IPS-18a (cell line): ENCODE measurements at regions not wholly inside any gene's neighbourhood (a gene's known extent, or its start where the extent isn't known, plus 50 kb on each side); places are given as distances from the start of the nearest gene placed in this dataset.

Experiments used
- H3K27ac ChIP-seq: one replicate; pipeline ENCODE4 v1.5.1; 2013; ENCODE audit warnings: low read length
- H3K27me3 ChIP-seq: one replicate; pipeline ENCODE4 v1.6.1; 2013; ENCODE audit warnings: mild to moderate bottlenecking, low read length; ENCODE audit not compliant: control insufficient read depth, insufficient read depth
- H3K36me3 ChIP-seq: one replicate; pipeline ENCODE4 v1.6.1; 2013; ENCODE audit warnings: low read depth, low read length; ENCODE audit not compliant: control insufficient read depth
- H3K4me1 ChIP-seq: one replicate; pipeline ENCODE4 v1.6.1; 2013; ENCODE audit warnings: low read depth, low read length; ENCODE audit not compliant: control insufficient read depth
- H3K4me3 ChIP-seq: one replicate; pipeline ENCODE4 v1.5.1; 2013; ENCODE audit warnings: low read length
- H3K9ac ChIP-seq: one replicate; pipeline ENCODE4 v1.6.1; 2013; ENCODE audit warnings: mild to moderate bottlenecking, low read length, moderate library complexity
- H3K9me3 ChIP-seq: one replicate; pipeline ENCODE4 v1.6.1; 2013; ENCODE audit warnings: low read depth, low read length; ENCODE audit not compliant: control insufficient read depth

DNA sequence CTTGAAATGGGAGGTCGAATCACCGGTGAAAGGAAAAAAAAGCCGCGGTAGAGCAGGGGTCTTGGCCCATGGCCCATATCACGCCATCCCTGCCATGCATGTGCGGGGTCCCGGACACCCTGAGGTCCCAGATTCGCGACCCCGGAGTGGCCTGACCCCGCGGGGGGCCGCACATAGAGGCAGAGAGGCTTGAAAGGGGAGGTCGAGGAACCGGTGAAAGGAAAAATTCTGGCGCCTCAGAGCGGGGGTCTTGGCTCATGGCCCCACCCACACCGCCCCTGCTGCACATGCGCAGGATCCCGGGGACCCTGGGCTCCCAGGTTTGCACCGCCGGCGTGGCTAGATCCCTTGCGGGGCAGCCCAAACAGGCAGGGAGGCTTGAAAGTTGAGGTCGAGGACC lies 319.8 kb downstream of the ALG10 start:
- Histone ChIP-seq H3K27ac (no peak overlapping the region), H3K9me3 (no peaks in the 10 kb centered on the region), H3K4me3 (no peak overlapping the region), H3K9ac (no peak overlapping the region), H3K4me1 (no peaks in the 10 kb centered on the region), H3K27me3 (no peaks in the 10 kb centered on the region), H3K36me3 (no peaks in the 10 kb centered on the region)

DNA sequence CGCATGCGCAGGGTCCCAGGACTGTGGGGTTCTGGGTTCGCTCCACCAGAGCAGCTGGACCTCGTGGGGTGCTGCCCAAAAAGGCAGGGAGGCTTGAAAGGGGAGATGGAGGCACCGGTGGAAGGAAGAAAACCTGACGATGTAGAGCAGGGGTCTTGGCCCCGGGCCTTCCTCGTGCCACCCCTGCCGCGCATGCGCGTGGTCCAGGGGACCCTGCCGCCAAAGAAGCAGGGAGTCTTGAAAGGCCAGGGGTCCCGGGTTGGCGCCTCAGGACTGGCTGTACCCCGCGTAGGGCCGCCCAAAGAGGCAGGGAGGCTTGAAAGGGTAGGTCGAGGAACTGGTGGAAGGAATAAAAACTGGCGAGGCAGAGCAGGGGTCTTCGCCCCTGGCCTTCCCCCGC lies 321.0 kb downstream of the ALG10 start:
- Histone ChIP-seq H3K4me3 (no peak overlapping the region), H3K27ac (no peak overlapping the region), H3K27me3 (no peaks in the 10 kb centered on the region), H3K9me3 (no peaks in the 10 kb centered on the region), H3K4me1 (no peaks in the 10 kb centered on the region), H3K36me3 (no peaks in the 10 kb centered on the region), H3K9ac (no peak overlapping the region)

DNA sequence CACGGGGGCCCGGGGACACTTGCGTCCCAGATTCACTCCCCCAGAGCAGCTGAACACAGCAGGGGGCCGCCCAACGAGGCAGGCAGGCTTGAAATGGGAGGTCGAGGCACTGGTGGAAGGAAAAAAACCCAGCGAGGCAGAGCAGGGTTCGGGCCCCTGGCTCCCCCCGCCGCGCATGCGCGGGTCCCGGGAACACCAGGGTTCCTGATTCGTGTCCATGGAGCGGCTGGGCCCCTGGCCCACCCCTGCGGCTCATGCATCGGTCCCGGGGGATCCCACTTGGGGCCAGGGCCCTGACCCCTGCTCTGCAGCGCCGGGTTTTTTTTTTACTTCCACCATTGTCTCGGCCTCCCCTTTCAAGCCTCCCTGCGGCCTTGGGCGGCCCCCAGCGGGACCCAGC lies 321.5 kb downstream of the ALG10 start:
- no peaks in the 10 kb centered on the region for H3K36me3 ChIP-seq
- no peak overlapping the region for H3K9ac ChIP-seq
- no peak overlapping the region for H3K27ac ChIP-seq
- no peaks in the 10 kb centered on the region for H3K4me1 ChIP-seq
- no peaks in the 10 kb centered on the region for H3K9me3 ChIP-seq
- H3K27me3 ChIP-seq: no peaks in the 10 kb centered on the region
- no peak overlapping the region for H3K4me3 ChIP-seq

DNA sequence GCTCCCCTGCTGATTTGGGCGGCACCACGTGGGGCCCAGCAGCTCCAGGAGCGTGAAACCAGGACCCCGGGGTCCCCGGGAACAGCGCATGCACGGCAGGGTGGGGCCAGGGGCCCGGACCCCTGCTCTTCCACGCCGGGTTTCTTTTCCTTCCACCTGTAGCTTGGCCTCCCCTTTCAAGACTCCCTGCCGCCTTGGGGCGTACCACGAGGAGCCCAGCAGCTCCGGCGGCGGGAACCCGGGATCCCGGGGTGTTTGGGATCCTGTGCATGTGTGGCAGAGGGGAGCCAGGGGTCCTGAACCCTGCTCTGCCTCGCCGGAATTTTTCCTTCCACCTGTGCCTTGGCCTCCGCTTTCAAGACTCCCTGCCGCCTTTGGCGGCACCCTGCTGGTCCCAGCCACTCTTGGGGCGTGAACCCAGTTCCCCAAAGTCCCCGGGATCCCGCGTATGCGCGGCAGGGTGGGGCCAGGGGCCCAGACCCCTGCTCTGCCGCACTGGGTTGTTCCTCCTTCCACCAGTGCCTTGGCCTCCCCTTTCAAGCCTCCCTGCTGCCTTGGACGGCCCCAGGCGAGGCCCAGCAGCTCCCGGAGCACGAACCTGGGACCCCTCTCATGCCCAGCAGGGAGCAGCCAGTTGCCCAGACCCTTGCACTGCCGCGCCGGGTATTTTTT lies 322.7 kb downstream of the ALG10 start:
- Histone ChIP-seq H3K4me3 (no peak overlapping the region), H3K36me3 (no peaks in the 10 kb centered on the region), H3K4me1 (no peaks in the 10 kb centered on the region), H3K27me3 (no peaks in the 10 kb centered on the region), H3K27ac (no peak overlapping the region), H3K9me3 (no peaks in the 10 kb centered on the region), H3K9ac (no peak overlapping the region)

DNA sequence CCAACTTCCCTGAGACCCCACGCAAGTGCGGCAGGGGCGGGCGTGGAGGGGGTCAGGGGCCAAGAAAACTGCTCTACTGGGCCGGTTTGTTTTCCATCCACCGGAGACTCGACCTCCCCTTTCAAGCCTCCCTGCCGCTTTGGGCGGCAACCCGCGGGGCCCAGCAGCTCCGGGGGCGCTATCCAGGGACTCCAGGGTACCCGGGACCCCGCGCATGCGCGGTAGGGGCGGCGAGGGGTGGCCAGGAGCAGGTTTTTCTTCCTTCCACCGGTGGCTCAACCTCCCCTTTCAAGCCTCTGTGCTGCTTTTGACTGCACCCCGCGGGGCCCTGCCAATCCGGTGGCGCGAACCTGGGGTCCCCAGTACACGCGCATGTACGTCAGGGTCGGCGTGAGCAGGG lies 323.5 kb downstream of the ALG10 start:
- no peak overlapping the region for H3K27ac ChIP-seq
- H3K4me3 ChIP-seq: no peak overlapping the region
- H3K9ac ChIP-seq: no peak overlapping the region
- no peaks in the 10 kb centered on the region for H3K27me3 ChIP-seq
- no peaks in the 10 kb centered on the region for H3K9me3 ChIP-seq
- H3K36me3 ChIP-seq: no peaks in the 10 kb centered on the region
- no peaks in the 10 kb centered on the region for H3K4me1 ChIP-seq

DNA sequence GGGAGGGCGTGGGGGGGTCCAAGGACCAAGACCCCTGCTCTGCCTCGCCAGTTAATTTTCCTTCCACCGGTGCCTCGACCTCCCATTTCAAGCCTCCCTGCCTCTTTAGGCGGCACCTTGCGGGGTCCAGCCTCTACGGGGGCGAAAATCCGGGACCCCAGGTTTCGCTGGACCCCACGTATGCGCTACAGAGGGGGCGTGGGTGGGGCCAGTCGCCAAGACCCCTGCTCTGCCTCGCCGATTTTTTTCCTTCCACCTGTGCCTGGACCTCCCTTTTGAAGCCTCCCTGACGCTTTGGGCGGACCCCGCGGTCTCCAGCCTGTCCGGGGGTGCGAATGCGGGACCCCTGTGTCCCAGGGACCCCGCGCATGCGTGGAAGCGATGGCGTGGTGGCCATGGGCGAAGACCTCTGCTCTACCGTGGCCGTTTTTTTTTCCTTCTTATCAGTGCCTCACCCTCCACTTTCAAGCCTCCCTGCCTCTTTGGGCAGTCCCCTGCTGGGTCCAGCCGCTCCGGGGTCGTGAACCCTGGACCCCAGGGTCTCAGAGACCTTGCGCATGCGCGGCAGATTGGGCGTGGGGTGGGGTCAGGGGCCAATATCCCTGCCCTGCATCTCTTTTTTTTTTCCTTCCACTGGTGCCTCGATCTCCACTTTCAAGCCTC lies 324.2 kb downstream of the ALG10 start:
- Histone ChIP-seq H3K27ac (no peak overlapping the region), H3K9me3 (no peaks in the 10 kb centered on the region), H3K4me3 (no peak overlapping the region), H3K36me3 (no peaks in the 10 kb centered on the region), H3K9ac (no peak overlapping the region), H3K27me3 (no peaks in the 10 kb centered on the region), H3K4me1 (no peaks in the 10 kb centered on the region)

DNA sequence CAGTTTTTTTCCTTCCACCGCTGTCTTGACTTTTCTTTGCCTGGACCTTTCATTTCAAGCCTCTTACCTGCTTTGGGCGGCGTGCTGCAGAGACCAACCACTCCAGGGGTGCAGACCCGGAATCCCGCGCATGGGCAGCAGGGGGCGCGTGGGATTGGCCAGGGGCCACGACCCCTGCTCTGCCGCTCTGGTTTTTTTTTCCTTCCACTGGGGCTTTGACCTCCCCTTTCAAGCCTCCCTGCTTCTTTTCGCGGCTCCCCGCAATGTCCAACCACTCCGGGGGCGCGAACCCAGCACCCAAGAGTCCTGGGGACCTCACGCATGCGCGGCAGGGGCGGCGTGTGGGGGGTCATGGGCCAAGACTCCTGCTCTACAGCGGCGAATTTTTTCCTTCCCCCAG lies 325.1 kb downstream of the ALG10 start:
- no peak overlapping the region for H3K9ac ChIP-seq
- H3K4me3 ChIP-seq: no peak overlapping the region
- no peaks in the 10 kb centered on the region for H3K9me3 ChIP-seq
- no peaks in the 10 kb centered on the region for H3K4me1 ChIP-seq
- no peaks in the 10 kb centered on the region for H3K36me3 ChIP-seq
- H3K27me3 ChIP-seq: no peaks in the 10 kb centered on the region
- H3K27ac ChIP-seq: no peak overlapping the region

DNA sequence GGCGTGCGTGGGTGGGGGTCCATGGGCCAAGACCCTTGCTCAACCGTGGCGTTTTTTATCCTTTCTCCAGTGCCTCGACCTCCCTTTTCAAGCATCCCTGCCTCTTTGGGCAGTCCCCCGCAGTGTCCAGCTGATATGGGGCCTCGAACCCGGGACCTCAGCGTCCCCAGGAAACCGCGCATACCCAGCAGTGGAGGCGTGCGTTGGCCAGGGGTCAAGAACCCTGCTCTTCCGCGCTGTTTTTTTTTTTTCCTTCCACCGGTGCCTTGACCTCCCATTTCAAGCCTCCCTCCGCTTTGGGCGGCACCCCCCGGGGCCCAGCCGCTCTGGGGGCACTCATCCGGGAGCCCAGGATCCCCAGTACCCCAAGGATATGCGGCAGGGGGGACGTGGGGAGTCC lies 325.8 kb downstream of the ALG10 start:
- no peaks in the 10 kb centered on the region for H3K4me1 ChIP-seq
- no peak overlapping the region for H3K9ac ChIP-seq
- H3K4me3 ChIP-seq: no peak overlapping the region
- no peaks in the 10 kb centered on the region for H3K9me3 ChIP-seq
- H3K36me3 ChIP-seq: no peaks in the 10 kb centered on the region
- no peaks in the 10 kb centered on the region for H3K27me3 ChIP-seq
- no peak overlapping the region for H3K27ac ChIP-seq

DNA sequence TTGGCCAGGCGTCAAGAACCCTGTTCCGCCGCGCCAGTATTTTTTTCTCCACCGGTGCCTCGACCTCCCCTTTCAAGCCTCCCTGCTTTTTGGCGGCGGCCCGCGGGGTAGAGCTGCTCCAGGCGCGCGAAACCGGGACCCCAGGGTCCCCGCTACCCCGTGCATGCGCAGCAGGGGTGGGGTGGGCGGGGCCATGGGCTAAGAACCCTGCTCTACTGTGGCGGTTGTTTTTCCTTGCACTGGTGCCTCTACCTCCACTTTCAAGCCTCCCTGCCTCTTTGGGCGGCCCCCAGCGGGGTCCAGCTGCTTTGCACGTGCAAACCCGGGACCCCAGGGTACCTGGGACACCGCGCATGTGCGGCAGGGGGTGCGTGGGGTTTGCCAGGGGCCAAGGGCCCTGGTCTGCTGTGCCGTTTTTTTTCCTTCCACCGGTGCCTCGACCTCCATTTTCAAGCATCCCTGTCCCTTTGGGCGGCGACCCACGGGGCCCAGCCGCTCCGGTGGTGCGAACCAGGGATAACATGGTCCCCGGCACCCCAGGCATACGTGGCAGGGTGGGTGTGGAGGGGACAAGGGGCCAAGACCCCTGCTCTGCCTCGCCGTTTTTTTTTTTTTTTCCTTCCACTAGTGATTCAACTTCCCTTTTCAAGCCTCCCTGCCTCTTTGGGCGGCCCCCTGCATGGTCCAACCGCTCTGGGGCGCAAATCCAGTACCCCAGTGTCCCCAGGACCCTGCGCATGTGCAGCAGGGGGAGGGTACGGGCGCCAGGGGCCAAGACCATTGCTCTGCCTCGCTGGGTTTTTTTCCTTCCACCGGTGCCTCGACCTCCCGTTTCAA lies 326.8 kb downstream of the ALG10 start:
- no peaks in the 10 kb centered on the region for H3K36me3 ChIP-seq
- no peaks in the 10 kb centered on the region for H3K4me1 ChIP-seq
- H3K27me3 ChIP-seq: no peaks in the 10 kb centered on the region
- peaks cover under 1% of the 10 kb centered on the region for H3K9me3 ChIP-seq
- no peak overlapping the region for H3K4me3 ChIP-seq
- H3K27ac ChIP-seq: no peak overlapping the region
- H3K9ac ChIP-seq: no peak overlapping the region

DNA sequence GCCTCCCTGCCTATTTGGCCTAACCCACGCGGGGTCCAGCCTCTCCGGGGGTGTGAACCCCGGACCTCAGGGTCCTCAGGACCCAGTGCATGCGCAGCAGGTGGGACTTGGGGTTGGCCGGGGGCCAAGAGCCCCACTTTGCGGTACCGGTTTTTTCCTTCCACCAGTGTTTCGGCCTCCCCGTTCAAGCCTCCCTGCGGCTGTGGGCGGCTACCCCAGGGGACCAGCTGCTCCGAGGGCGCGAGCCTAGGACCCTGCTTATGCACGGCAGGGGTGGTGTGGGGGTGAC lies 327.3 kb downstream of the ALG10 start:
- Histone ChIP-seq H3K36me3 (no peaks in the 10 kb centered on the region), H3K4me3 (no peak overlapping the region), H3K27me3 (no peaks in the 10 kb centered on the region), H3K9ac (no peak overlapping the region), H3K4me1 (no peaks in the 10 kb centered on the region), H3K27ac (no peak overlapping the region), H3K9me3 (peaks cover 3% of the 10 kb centered on the region)

DNA sequence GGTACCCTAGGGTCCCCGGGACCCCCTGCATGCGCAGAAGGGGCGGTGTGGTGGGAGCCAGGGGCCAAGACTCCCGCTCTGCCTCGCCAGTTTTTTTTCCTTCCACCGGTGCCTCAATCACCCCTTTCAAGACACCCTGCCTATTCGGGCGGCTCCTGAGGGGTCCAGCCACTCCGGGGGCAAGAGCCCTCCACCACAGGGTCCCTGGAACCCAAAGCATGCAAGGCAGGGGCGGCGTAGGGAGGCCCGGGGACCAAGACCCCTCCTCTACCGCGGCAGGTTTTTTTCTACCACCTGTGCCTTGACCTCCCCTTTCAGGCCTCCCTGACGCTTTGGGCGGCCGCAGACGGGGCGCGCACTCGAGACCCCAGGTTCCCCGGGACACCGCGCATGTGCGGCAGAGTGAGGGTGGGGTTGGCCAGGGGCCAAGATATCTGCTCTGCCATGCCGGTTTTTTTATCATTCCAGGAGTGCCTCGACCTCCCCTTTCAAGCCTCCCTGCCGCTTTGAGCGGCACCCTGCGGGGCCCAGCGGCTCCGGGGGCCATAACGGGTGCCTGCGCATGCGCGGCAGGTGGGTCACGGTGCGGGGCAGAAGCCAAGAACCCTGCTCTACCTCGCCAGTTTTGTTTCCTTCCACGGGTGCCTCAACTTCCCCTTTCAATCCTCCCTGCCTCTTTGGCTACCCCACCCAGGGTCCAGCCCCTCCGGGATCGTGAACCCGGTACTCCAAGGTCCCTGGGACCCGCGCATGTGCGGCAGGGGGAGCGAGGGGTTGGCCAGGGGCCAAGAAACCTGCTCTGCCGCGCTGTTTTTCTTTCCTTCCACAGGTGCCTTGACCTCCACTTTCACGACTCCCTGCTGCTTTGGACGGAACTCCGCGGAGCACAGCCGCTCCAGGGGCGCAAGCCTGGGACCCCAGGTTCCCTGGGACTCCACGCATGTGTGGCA lies 328.1 kb downstream of the ALG10 start:
- Histone ChIP-seq H3K27me3 (no peaks in the 10 kb centered on the region), H3K27ac (no peak overlapping the region), H3K9me3 (peaks cover 3% of the 10 kb centered on the region), H3K4me1 (no peaks in the 10 kb centered on the region), H3K4me3 (no peak overlapping the region), H3K36me3 (no peaks in the 10 kb centered on the region), H3K9ac (no peak overlapping the region)
